ENCODE measurements at regions not wholly inside any gene's neighbourhood (a gene's known extent, or its start where the extent isn't known, plus 50 kb on each side); places are given as distances from the start of the nearest gene placed in this dataset.

- TF ChIP-seq CTCF (IDR thresholded peaks at IDR 0.05; ENCODE audit: low read depth, low read length) (no peak), EZH2phosphoT487 (IDR thresholded peaks at IDR 0.05; ENCODE audit: low read depth) (no peak)
Observed at GRCh38 chr6:120320481-120321162, 971.1 kb upstream of the MAN1A1 start.
